HG03469 (cell line): ENCODE measurements at regions not wholly inside any gene's neighbourhood (a gene's known extent, or its start where the extent isn't known, plus 50 kb on each side); places are given as distances from the start of the nearest gene placed in this dataset.
"Not testable (repeated sequence)": the region's sequence is repeated elsewhere in the genome, so short reads cannot be mapped to it uniquely, and the experiment has no call there.

Experiments used
- ATAC-seq: cut with Tn5 transposase; IDR thresholded peaks from one replicate; pipeline ENCODE4 v1.9.1; 2021; ENCODE audit warnings: mild to moderate bottlenecking, moderate library complexity, moderate number of reproducible peaks; ENCODE audit not compliant: unreplicated experiment

- no peak for ATAC-seq
Measured at GRCh38 chr20:50434653-50435396, 75.4 kb upstream of the PTPN1 start.

DNA sequence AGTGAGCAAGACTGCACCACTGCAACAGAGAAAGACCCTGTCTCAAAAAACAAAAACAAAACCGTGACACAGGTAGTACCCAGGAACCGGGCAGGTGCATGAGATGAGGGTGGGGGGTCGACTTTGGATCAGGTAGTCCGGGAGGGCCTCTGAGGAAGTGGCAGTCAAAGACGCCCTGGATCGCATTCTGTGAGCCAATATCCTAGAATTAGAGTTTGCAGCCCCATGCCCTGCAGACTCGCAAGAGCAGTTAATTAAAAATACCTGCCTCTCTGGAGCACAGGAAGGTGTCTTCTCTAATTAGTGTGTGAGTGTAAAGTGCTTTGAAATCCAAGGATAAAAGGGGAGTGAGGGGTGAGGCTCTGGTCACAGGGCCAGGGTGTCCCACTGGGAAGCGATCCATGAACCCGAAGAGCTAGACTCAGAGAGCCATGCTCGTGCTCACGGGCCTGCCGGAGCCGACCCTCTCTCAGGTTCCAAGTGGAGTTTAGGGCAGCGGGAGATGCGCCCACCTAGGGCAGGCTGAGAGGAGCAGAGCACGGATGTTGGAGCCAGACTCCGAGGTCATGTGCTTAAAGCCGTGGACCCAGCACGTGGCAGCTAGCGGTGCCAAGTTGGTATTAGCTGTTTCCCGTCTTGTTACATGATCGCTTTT is 74.7 kb upstream of the PTPN1 start:
- no peak for ATAC-seq

DNA sequence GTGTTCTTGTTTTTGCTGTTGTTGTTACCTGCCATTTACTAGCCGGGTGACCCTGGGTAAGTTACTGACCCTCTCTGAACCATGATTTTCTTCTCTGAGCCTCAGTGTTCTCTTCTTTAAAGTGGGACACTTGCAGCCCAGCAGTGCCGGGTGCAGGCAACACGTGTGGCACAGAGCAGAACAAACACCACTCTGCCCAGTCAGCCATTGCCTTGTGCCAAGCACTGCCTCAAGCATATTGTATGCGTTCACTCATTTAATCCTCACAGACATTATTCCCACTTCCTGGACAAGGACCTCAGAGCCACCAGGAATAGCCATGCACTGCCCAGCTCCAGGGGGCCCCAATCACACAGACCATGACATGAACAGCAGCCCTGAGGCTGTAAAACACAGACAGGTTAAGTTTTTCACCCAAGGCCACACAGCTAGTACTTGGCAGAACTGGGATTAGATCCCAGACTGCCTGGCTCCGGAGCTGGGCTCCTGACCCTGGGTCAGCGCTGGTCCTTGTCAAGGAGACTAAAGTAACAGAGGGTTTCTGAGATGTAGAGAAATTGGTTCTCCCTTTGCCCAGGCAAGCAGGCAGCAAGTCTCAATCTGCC is 74.0 kb upstream of the PTPN1 start:
- no peak for ATAC-seq

DNA sequence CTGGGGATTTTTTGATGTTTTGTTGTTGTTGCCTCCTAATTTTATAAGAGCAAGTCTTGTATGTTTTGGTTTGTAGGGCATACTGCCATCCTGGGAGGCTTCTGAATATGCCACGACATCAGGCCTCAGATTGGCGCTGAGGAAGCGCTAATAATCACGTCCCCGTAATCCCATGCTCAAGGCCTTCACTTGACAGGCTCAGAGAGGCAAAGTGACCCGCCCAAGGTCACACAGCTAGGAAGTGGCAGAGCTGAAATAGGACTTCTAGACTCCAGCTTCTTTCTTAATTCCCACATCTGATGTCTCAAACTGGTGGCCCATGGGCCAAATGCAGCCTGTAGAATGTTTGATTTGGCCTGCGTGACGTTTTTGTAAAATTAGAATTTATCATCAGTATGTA is 73.5 kb upstream of the PTPN1 start:
- ATAC-seq: no peak

GRCh38 chr20:50438986-50439407 is 71.2 kb upstream of the PTPN1 start:
- ATAC-seq: no peak

GRCh38 chr20:50439539-50440453 is 70.4 kb upstream of the PTPN1 start:
- no peak for ATAC-seq

- ATAC-seq: no peak
Measured at GRCh38 chr20:50442512-50442911, 67.7 kb upstream of the PTPN1 start.

GRCh38 chr20:50445354-50446151 is 64.6 kb upstream of the PTPN1 start:
- ATAC-seq: no peak

DNA sequence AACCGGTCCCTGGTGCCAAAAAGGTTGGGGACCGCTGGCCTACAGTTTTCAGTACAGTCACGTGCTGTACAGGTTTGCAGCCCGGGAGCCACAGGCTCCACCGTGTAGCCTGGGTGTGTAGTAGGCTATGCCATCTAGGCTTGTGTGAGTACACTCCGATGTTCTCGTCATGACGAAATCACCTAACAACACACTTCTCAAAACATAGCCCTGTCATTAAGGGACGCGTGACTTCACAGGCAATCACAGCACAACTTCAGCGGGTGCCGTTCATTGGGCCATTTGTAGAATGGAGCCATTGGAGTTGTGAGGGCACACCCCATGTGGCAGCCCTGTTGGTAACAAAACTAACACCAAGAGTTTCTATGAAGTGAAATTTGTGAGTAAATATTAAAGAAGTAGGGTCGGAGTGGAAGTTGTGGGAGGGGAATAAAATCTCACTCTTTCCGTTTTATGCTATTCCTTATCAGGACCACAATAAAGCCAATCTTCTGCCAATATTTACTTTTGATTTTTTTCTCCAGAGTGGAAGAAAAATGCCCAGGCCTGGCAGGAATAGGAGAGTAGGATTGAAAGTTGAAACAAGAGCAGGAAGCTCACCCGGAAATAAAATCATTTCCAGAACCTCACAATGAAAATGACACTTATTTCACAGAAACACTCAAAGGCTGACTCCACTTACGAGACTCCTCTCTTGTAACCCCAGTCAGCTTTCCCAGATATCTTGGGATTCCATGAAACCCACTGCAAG is 63.7 kb upstream of the PTPN1 start:
- no peak for ATAC-seq

- no peak for ATAC-seq
Measured at GRCh38 chr20:50447102-50447804, 62.9 kb upstream of the PTPN1 start.

- ATAC-seq: no peak
Measured at GRCh38 chr20:50447817-50448216, 62.4 kb upstream of the PTPN1 start.

DNA sequence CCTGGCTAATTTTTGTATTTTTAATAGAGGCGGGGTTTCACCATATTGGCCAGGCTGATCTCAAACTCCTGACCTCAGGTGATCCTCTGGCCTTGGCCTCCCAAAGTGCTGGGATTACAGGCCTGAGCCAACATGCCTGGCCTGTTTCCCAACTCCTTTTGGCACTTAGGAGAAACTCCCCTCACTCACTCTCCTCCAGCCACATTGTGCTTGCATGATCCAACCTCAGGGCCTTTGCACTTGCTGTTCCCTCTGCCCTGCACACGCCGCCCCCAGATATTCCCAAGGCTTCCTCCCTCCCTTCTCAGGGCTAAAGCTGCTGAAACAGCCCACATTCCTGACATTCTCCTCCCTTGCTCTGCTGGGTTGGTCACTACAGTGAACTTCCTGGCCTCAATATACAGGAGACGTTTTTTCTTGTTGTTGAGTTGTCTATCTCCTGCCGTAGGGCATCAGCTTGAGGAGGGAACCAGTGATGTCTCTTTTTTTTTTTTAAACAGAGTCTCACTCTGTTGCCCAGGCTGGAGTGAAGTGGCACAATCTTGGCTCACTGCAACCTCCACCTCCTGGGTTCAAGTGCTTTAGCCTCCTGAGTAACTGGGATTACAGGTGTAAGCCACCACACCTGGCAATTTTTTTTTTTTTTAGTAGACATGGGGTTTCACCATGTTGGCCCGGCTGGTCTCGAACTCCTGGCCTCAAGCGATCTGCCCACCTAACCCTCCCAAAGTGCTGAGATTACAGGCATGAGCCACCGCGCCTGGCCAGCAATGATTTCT is 61.4 kb upstream of the PTPN1 start:
- not testable (repeated sequence) for ATAC-seq

GRCh38 chr20:50449738-50450492 is 60.3 kb upstream of the PTPN1 start:
- ATAC-seq: peak; percentile 40

DNA sequence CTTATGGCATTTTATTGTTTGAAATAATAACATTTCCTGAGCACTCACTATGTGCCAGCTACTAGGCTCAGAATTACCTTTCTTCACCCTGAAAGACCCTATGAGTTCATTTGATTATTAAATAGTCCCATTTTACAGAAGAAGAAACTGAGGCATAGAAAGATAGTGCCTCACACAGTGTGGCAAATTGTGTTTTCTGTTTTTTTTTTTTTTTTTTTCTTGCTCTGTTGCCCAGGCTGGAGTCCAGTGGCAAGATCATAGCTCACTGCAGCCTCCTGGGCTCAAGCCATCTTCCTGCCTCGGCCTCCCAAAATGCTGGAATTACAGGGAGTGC is 59.7 kb upstream of the PTPN1 start:
- no peak for ATAC-seq

- no peak for ATAC-seq
Measured at GRCh38 chr20:50450881-50451752, 59.1 kb upstream of the PTPN1 start.

DNA sequence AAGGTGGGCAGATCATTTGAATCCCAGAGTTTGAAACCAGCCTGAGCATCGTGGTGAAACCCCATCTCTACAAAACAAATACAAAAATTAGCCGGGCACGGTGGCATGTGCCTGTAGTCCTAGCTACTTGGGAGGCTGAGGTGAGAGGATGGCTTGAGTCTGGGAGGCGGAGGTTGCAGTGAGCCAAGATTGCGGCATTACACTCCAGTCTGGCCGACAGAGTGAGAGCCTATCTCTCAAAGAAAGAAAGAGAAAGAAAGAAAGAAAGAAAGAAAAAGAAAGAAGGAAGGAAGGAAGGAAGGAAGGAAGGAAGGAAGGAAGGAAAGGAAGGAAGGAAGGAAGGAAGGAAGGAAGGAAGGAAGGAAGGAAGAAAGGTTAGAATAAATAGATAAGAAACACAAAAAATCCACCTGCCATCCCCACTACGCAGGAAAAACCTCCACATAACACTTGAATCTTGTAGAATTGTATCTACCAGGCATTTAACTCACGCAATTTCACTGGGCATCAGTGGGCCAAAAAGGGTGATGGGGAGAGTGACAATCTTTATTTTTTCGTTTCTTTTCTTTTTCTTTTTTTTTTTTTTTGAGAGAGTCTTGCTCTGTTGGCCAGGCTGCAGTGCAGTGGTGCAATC is 58.3 kb upstream of the PTPN1 start:
- not testable (repeated sequence) for ATAC-seq
